Hepatocyte (in vitro differentiated cells): ENCODE measurements at regions not wholly inside any gene's neighbourhood (a gene's known extent, or its start where the extent isn't known, plus 50 kb on each side); places are given as distances from the start of the nearest gene placed in this dataset.

Source experiments
- DNase-seq: peaks from one replicate; pipeline ENCODE4 v3.0.0-alpha.2; 2016; ENCODE audit warnings: low spot score
- H2AFZ ChIP-seq: fragments of 200-600 bp; sonication (generic); 2 replicates; pipeline ENCODE4 v1.6.0; 2016; ENCODE audit warnings: antibody characterized with exemption, mild to moderate bottlenecking
- H3K27ac ChIP-seq: fragments of 200-600 bp; sonication (generic); 2 replicates; pipeline ENCODE4 v1.5.1; 2016; ENCODE audit warnings: mild to moderate bottlenecking
- H3K27me3 ChIP-seq: fragments of 200-600 bp; sonication (generic); 2 replicates; pipeline ENCODE4 v1.6.1; 2016
- H3K36me3 ChIP-seq: fragments of 200-600 bp; sonication (generic); replicated peaks from 2 replicates; pipeline ENCODE4 v1.5.1; 2016; ENCODE audit warnings: low read depth; ENCODE audit not compliant: insufficient read depth
- H3K4me1 ChIP-seq: fragments of 200-600 bp; sonication (generic); 2 replicates; pipeline ENCODE4 v1.5.1; 2016; ENCODE audit warnings: mild to moderate bottlenecking, moderate library complexity; ENCODE audit not compliant: insufficient read depth
- H3K4me2 ChIP-seq: fragments of 200-600 bp; sonication (generic); 2 replicates; pipeline ENCODE4 v1.6.0; 2016
- H3K4me3 ChIP-seq: fragments of 200-600 bp; sonication (generic); 2 replicates; pipeline ENCODE4 v1.5.1; 2016; ENCODE audit warnings: mild to moderate bottlenecking
- H3K79me2 ChIP-seq: fragments of 200-600 bp; sonication (generic); 2 replicates; pipeline ENCODE4 v1.6.0; 2017; ENCODE audit warnings: mild to moderate bottlenecking
- H3K9me2 ChIP-seq: fragments of 200-600 bp; sonication (generic); replicated peaks from 2 replicates; pipeline ENCODE4 v1.6.0; 2017; ENCODE audit warnings: mild to moderate bottlenecking; ENCODE audit not compliant: insufficient read depth
- H3K9me3 ChIP-seq: fragments of 200-600 bp; sonication (generic); 2 replicates; pipeline ENCODE4 v1.5.1; 2016; ENCODE audit warnings: low read depth, mild to moderate bottlenecking
- H4K20me1 ChIP-seq: fragments of 200-600 bp; sonication (generic); 2 replicates; pipeline ENCODE4 v1.6.0; 2016; ENCODE audit warnings: mild to moderate bottlenecking; ENCODE audit not compliant: insufficient read depth, poor library complexity, severe bottlenecking
- CTCF ChIP-seq: fragments of 200-600 bp; sonication (generic); IDR thresholded peaks from 2 replicates; pipeline ENCODE4 v1.5.1; 2016; ENCODE audit warnings: antibody characterized with exemption, mild to moderate bottlenecking; ENCODE audit not compliant: poor library complexity
- EZH2 ChIP-seq: fragments of 200-600 bp; sonication (generic); IDR thresholded peaks from 2 replicates; pipeline ENCODE4 v1.6.1; 2016; ENCODE audit warnings: antibody characterized with exemption, mild to moderate bottlenecking, borderline replicate concordance
- EZH2phosphoT487 ChIP-seq: fragments of 200-600 bp; sonication (generic); IDR thresholded peaks from one replicate; pipeline ENCODE4 v1.6.1; 2018; ENCODE audit warnings: antibody characterized with exemption, mild to moderate bottlenecking, low read depth, moderate library complexity; ENCODE audit not compliant: unreplicated experiment, severe bottlenecking
- WGBS: methylation state at CpG from one replicate; pipeline ENCODE4 v1.1.6; 2016; ENCODE audit warnings: low lambda C conversion rate; ENCODE audit errors: missing lambda C conversion rate; 5-methylcytosine and 5-hydroxymethylcytosine counted together

- no peaks in the 10 kb centered on the region for H3K36me3 ChIP-seq
- WGBS, result 83% methylated on average over 8 of the region's 8 CpGs
- H3K27me3 ChIP-seq, result no peaks in the 10 kb centered on the region
- TF ChIP-seq CTCF (no peak), EZH2 (no peak), EZH2phosphoT487 (no peak)
- no peaks in the 10 kb centered on the region for H3K79me2 ChIP-seq
- H2AFZ ChIP-seq, result no peak overlapping the region
- H3K4me2 ChIP-seq, result no peak overlapping the region
- H4K20me1 ChIP-seq, result no peaks in the 10 kb centered on the region
- no peak overlapping the region for H3K27ac ChIP-seq
- H3K9me2 ChIP-seq, result no peaks in the 10 kb centered on the region
- no peaks in the 10 kb centered on the region for H3K9me3 ChIP-seq
- DNase-seq, result no peak
- H3K4me1 ChIP-seq, result no peaks in the 10 kb centered on the region
- H3K4me3 ChIP-seq, result no peak overlapping the region
Measured at GRCh38 chr15:95646484-95647273, 683.8 kb upstream of the NR2F2 start.

GRCh38 chr15:95647531-95648277 lies 682.8 kb upstream of the NR2F2 start:
- Histone ChIP-seq H3K27ac (no peak overlapping the region), H3K9me3 (no peaks in the 10 kb centered on the region), H3K27me3 (no peaks in the 10 kb centered on the region), H3K9me2 (no peaks in the 10 kb centered on the region), H3K36me3 (no peaks in the 10 kb centered on the region), H4K20me1 (no peaks in the 10 kb centered on the region), H3K79me2 (no peaks in the 10 kb centered on the region), H3K4me3 (no peak overlapping the region), H3K4me2 (peak overlapping the region; percentile 17), H3K4me1 (no peaks in the 10 kb centered on the region), H2AFZ (no peak overlapping the region)
- 48% methylated on average over 10 of the region's 10 CpGs for WGBS
- TF ChIP-seq EZH2, result no peak
- TF ChIP-seq EZH2phosphoT487, result no peak
- TF ChIP-seq CTCF, result no peak
- DNase-seq, result no peak

GRCh38 chr15:95653361-95653805 lies 677.1 kb upstream of the NR2F2 start:
- Histone ChIP-seq H3K4me1 (no peaks in the 10 kb centered on the region), H3K4me2 (no peak overlapping the region), H3K9me2 (no peaks in the 10 kb centered on the region), H4K20me1 (no peaks in the 10 kb centered on the region), H2AFZ (no peak overlapping the region), H3K27ac (no peak overlapping the region), H3K9me3 (no peaks in the 10 kb centered on the region), H3K4me3 (no peak overlapping the region), H3K79me2 (no peaks in the 10 kb centered on the region), H3K27me3 (no peaks in the 10 kb centered on the region), H3K36me3 (no peaks in the 10 kb centered on the region)
- WGBS, result 94% methylated on average over 8 of the region's 8 CpGs
- TF ChIP-seq EZH2 (no peak), CTCF (no peak), EZH2phosphoT487 (no peak)
- peak; percentile 10 for DNase-seq
